Neural crest cell (in vitro differentiated cells): ENCODE measurements at regions not wholly inside any gene's neighbourhood (a gene's known extent, or its start where the extent isn't known, plus 50 kb on each side); places are given as distances from the start of the nearest gene placed in this dataset.

ENCODE experiments used
- DNase-seq: peaks from one replicate; pipeline ENCODE4 v3.0.0; 2021; ENCODE audit warnings: low read depth, mixed read lengths, low spot score
- H3K27ac Mint-ChIP-seq: one replicate; pipeline ENCODE4 v1.8.0; 2021; ENCODE audit warnings: mild to moderate bottlenecking, mixed read lengths; ENCODE audit not compliant: unreplicated experiment
- H3K27me3 Mint-ChIP-seq: 2 replicates; pipeline ENCODE4 v1.8.0; 2021; ENCODE audit warnings: low read depth, mild to moderate bottlenecking, mixed read lengths
- H3K36me3 Mint-ChIP-seq: 2 replicates; pipeline ENCODE4 v1.8.0; 2021; ENCODE audit warnings: low read depth, mild to moderate bottlenecking, mixed read lengths
- H3K4me1 Mint-ChIP-seq: 2 replicates; pipeline ENCODE4 v1.8.0; 2021; ENCODE audit warnings: mixed read lengths
- H3K4me3 Mint-ChIP-seq: one replicate; pipeline ENCODE4 v1.8.0; 2021; ENCODE audit warnings: mild to moderate bottlenecking, mixed read lengths
- H3K9me3 Mint-ChIP-seq: 2 replicates; pipeline ENCODE4 v1.8.0; 2021; ENCODE audit warnings: mixed read lengths
- TF ChIP-seq, protein P1 (sequence below): fragments of 200-600 bp; sonication (generic); conservative IDR thresholded peaks from 2 replicates; pipeline ENCODE4 v1.5.0; 2021; ENCODE audit warnings: antibody characterized with exemption, mild to moderate bottlenecking

DNA sequence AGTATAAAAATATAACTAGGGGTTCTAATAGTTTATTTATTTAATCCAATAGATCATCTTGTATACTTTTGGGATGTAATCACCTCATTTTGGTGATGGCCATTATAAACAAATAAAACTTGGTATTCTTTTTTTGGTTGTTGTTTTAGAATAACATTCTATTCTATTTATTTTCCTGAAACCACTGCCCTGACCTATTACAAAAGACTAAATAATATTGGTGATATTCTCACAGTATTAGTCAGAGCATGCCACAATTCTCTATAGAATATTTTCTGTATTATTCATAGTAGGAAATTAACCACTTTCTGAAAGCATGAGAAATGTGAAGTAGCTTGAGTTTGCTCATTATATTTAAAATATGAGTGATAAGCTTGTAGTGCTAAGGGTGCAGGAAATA is 54.1 kb upstream of the LRRC7 start:
- H3K4me1 Mint-ChIP-seq: peaks cover 4% of the 10 kb centered on the region
- DNase-seq: no peak
- H3K36me3 Mint-ChIP-seq: no peaks in the 10 kb centered on the region
- no peak overlapping the region for H3K27ac Mint-ChIP-seq
- TF ChIP-seq, protein P1, sequence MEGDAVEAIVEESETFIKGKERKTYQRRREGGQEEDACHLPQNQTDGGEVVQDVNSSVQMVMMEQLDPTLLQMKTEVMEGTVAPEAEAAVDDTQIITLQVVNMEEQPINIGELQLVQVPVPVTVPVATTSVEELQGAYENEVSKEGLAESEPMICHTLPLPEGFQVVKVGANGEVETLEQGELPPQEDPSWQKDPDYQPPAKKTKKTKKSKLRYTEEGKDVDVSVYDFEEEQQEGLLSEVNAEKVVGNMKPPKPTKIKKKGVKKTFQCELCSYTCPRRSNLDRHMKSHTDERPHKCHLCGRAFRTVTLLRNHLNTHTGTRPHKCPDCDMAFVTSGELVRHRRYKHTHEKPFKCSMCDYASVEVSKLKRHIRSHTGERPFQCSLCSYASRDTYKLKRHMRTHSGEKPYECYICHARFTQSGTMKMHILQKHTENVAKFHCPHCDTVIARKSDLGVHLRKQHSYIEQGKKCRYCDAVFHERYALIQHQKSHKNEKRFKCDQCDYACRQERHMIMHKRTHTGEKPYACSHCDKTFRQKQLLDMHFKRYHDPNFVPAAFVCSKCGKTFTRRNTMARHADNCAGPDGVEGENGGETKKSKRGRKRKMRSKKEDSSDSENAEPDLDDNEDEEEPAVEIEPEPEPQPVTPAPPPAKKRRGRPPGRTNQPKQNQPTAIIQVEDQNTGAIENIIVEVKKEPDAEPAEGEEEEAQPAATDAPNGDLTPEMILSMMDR: no peak
- no peaks in the 10 kb centered on the region for H3K9me3 Mint-ChIP-seq
- H3K4me3 Mint-ChIP-seq: no peak overlapping the region
- no peaks in the 10 kb centered on the region for H3K27me3 Mint-ChIP-seq
